ENCODE measurements at regions not wholly inside any gene's neighbourhood (a gene's known extent, or its start where the extent isn't known, plus 50 kb on each side); places are given as distances from the start of the nearest gene placed in this dataset.
A peak's percentile ranks its signal among the peaks of the same experiment; 100 is the strongest.

DNA sequence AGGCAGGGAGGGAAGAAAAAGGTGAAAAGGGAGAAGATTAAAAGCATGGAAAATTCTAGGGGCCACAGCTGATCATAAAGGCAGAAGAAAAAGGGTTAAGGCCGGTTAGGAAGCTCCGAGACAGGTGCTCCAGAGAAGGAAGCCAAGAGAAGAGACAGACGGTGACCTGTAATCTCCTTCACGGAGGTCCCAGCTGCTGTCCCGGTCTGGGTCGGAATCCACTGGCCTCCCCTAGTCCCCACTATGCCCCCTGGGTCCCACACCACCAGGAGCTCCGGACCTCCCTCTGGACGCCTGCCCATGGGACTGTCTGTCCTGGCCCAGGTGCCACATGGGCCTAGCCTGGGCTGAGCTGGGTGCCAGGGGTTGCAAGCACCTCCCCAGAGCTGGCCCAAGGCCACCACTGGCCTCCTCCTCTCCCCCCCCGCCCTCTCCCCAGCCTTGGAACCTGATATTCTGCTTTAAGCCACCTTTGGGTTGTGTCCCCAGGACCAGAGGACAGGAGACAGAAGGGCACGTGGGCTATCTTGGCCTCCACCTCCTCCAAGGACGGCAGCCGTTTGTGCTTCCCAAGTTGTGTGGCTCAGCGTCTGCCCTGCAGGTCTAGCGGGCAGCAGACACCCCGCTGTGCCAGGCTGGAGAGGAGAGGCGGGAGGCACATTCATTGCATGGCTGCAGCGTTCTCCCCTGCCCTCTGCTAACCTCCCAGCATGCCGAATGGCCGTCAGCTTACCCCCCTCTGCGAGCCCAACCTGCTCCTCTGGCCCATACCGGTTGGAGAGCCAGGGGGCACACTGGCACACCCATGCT lies 102.4 kb downstream of the ENGASE start:
- Histone ChIP-seq H3K27me3 (ENCODE audit: control insufficient read depth, insufficient read depth, low read length) (peaks cover 57% of the 10 kb centered on the region), H3K4me1 (ENCODE audit: control insufficient read depth, insufficient read depth, low read length) (no peaks in the 10 kb centered on the region), H3K36me3 (ENCODE audit: control insufficient read depth, insufficient read depth, low read length) (no peaks in the 10 kb centered on the region), H3K27ac (ENCODE audit: low read length) (no peak overlapping the region), H3K4me3 (ENCODE audit: low read length) (no peak overlapping the region), H3K9me3 (replicated peaks; ENCODE audit: control insufficient read depth, low read depth, low read length) (no peaks in the 10 kb centered on the region)
- no peak for DNase-seq
- WGBS (ENCODE audit: insufficient coverage) = 48% methylated on average over 17 of the region's 21 CpGs

DNA sequence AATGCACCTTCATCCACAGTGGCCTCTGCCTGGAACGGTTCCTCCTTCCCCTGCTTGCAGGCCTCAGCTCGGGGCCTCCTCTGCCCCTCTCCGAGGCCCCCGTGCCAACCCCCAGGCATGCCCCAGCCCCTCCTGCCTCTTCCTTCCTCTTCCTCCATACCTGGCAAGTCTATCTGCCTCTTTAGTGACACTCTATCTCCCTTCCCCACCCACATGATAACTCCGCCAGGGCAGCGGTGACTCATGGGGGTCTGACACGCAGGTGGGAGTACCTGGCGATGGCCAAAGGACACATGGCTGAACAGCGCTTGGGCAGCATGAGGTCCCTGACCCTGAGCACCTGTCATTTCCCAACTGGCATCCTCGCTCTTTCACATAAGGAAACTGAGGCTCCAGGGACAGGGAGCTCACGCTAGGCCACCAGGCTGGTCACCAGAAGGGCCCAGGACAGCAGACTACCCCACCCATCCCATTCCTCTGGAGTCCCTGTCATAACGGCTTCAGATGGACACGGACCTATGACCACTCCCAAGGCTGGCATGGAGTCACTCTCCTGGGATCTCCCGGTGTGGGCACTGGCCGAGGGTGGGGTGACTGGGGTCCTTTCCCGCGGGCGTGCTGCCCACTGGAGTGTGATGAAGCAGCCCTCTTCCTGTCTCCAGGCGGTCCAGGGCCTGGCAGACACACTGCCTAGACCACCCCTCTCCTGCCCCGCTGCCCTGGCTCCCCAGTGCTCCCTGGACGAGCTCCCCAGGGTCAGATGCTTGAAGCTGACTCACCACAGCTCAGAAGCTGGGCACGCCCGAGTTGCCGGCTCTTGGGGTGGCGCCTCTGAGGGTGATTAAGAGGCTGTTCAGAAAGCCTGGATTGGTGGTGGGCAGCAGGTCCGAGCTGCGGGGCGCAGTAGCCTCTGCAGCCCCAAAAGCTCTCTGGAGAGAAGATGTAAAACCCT lies 100.6 kb downstream of the ENGASE start:
- Histone ChIP-seq H3K27ac (ENCODE audit: low read length) (no peak overlapping the region), H3K27me3 (ENCODE audit: control insufficient read depth, insufficient read depth, low read length) (peaks cover 41% of the 10 kb centered on the region), H3K9me3 (replicated peaks; ENCODE audit: control insufficient read depth, low read depth, low read length) (no peaks in the 10 kb centered on the region), H3K4me3 (ENCODE audit: low read length) (no peak overlapping the region), H3K4me1 (ENCODE audit: control insufficient read depth, insufficient read depth, low read length) (no peaks in the 10 kb centered on the region), H3K36me3 (ENCODE audit: control insufficient read depth, insufficient read depth, low read length) (no peaks in the 10 kb centered on the region)
- 85% methylated on average over 24 of the region's 28 CpGs for WGBS (ENCODE audit: insufficient coverage)
- no peak for DNase-seq

DNA sequence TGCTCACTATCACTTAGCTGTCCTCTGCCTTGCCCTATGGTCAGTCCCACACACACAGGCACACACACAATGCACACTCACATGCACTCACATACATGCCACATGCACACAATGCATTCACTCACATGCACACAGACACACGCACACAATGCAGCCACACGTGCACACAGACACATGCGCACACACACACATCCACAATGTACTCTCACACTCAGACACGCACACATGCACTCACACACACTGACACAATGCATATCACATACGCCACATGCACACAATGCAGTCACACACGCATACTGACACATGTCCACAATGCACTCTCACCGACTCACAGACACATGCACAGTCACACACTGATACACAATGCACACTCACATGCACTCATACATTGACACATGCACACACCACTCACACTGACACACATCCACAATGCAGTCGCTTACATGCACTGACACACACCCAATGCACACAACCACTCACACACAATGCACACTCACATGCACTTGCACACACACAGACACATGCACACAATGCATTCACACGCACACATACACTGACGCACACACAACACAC lies 99.7 kb downstream of the ENGASE start:
- no peaks in the 10 kb centered on the region for H3K4me1 ChIP-seq (ENCODE audit: control insufficient read depth, insufficient read depth, low read length)
- DNase-seq = no peak
- H3K27ac ChIP-seq (ENCODE audit: low read length) = no peak overlapping the region
- H3K36me3 ChIP-seq (ENCODE audit: control insufficient read depth, insufficient read depth, low read length) = no peaks in the 10 kb centered on the region
- no peak overlapping the region for H3K4me3 ChIP-seq (ENCODE audit: low read length)
- no peaks in the 10 kb centered on the region for H3K9me3 ChIP-seq (replicated peaks; ENCODE audit: control insufficient read depth, low read depth, low read length)
- WGBS (ENCODE audit: insufficient coverage) = 93% methylated on average over 7 of the region's 10 CpGs
- peaks cover 37% of the 10 kb centered on the region for H3K27me3 ChIP-seq (ENCODE audit: control insufficient read depth, insufficient read depth, low read length)

DNA sequence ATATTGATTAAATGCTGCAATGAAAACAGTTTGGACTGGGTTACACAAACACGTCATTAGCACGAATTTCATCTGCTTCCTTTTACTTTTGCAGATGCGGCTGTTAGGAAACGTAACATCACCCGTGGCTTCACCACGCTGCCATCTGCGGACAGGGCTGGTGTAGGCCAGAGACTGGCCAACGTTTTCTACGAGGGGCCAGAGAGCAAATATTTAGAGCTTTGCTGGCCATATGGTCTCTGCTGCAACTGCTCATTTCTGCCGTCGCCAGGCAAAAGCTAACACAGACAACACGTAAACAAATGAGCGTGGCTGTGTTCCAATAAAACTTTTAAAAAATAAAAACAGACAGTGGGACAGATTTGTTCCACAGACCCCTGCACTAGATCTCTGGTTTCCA lies 96.6 kb downstream of the ENGASE start:
- H3K27me3 ChIP-seq (ENCODE audit: control insufficient read depth, insufficient read depth, low read length) = peaks cover 23% of the 10 kb centered on the region
- H3K9me3 ChIP-seq (replicated peaks; ENCODE audit: control insufficient read depth, low read depth, low read length) = no peaks in the 10 kb centered on the region
- no peak overlapping the region for H3K4me3 ChIP-seq (ENCODE audit: low read length)
- H3K36me3 ChIP-seq (ENCODE audit: control insufficient read depth, insufficient read depth, low read length) = no peaks in the 10 kb centered on the region
- no peaks in the 10 kb centered on the region for H3K4me1 ChIP-seq (ENCODE audit: control insufficient read depth, insufficient read depth, low read length)
- DNase-seq = peak; percentile 50
- WGBS (ENCODE audit: insufficient coverage) = 40% methylated on average over 13 of the region's 13 CpGs
- no peak overlapping the region for H3K27ac ChIP-seq (ENCODE audit: low read length)

DNA sequence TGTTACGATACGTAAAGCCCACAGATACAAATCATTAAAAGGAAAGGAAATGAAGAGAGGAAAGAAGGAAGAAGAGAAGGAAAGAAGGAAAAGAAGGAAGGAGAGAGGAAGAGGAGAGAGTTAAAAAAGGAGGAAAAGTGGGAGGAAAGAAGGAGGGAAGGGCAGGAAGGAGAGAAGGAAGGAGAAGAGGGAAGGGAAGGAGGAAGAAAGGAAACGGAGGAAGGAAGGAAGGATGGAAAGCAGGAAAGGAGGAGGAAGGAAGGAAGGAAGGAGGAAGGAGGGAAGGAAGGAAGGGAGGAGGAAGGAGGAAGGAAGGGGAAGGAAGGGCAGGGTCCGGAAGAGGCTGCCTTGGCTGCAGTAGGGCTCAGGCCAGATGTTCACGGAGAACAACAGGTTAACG lies 95.2 kb downstream of the ENGASE start:
- no peaks in the 10 kb centered on the region for H3K4me1 ChIP-seq (ENCODE audit: control insufficient read depth, insufficient read depth, low read length)
- H3K36me3 ChIP-seq (ENCODE audit: control insufficient read depth, insufficient read depth, low read length) = no peaks in the 10 kb centered on the region
- H3K27me3 ChIP-seq (ENCODE audit: control insufficient read depth, insufficient read depth, low read length) = peaks cover 25% of the 10 kb centered on the region
- WGBS (ENCODE audit: insufficient coverage) = 76% methylated on average over 4 of the region's 6 CpGs
- no peak overlapping the region for H3K4me3 ChIP-seq (ENCODE audit: low read length)
- no peak overlapping the region for H3K27ac ChIP-seq (ENCODE audit: low read length)
- H3K9me3 ChIP-seq (replicated peaks; ENCODE audit: control insufficient read depth, low read depth, low read length) = no peaks in the 10 kb centered on the region
- no peak for DNase-seq

DNA sequence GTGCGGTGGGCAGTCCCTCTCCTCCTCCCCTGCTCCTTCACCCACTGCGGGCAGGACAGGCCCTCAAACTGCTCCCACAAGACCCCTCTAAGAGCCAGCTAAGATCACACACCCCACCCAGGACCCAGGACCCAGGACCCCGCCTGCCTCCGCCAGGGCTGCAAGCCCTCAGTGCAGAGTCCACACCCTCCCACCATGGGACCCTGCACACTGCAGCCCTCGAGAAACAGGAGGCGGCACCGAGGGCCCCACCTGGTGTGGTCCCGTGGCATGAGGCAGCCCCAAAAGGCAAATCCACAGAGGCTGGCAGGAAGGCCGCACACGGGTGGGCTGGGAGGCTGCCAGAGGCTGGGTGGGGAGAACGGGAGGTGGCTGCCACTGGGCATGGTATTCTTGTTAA lies 94.7 kb downstream of the ENGASE start:
- H3K4me1 ChIP-seq (ENCODE audit: control insufficient read depth, insufficient read depth, low read length) = no peaks in the 10 kb centered on the region
- H3K27me3 ChIP-seq (ENCODE audit: control insufficient read depth, insufficient read depth, low read length) = peaks cover 25% of the 10 kb centered on the region
- H3K4me3 ChIP-seq (ENCODE audit: low read length) = no peak overlapping the region
- no peaks in the 10 kb centered on the region for H3K36me3 ChIP-seq (ENCODE audit: control insufficient read depth, insufficient read depth, low read length)
- WGBS (ENCODE audit: insufficient coverage) = 71% methylated on average over 10 of the region's 11 CpGs
- no peak overlapping the region for H3K27ac ChIP-seq (ENCODE audit: low read length)
- H3K9me3 ChIP-seq (replicated peaks; ENCODE audit: control insufficient read depth, low read depth, low read length) = no peaks in the 10 kb centered on the region
- no peak for DNase-seq

DNA sequence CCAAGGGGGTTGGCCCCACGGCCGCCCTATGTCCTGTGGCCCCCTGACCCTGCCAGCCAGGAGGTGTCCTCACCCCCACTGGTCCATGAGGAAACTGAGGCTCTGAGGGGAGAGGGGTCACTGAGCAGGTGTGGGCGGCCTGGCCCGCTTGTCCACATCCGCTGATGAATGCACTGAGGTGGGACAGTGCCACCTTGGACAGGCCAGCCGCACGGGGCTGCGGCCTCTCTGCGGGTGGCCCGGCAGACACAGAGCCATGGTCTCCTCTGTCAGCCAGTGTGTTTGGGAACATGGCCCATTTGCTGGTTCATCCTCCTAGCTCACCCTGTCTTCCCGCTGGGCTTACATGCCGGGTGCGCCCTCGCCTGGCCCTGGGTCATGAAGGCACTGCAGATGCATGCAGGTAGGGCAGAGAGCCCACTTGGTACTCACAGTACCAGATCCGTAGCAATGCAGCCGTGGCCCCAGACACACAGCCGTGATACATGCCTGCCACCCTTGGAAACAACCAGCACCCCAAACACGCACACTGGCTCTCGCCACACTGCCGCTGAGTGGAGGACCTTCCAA lies 93.9 kb downstream of the ENGASE start:
- no peaks in the 10 kb centered on the region for H3K36me3 ChIP-seq (ENCODE audit: control insufficient read depth, insufficient read depth, low read length)
- no peak overlapping the region for H3K27ac ChIP-seq (ENCODE audit: low read length)
- no peak overlapping the region for H3K4me3 ChIP-seq (ENCODE audit: low read length)
- H3K9me3 ChIP-seq (replicated peaks; ENCODE audit: control insufficient read depth, low read depth, low read length) = no peaks in the 10 kb centered on the region
- WGBS (ENCODE audit: insufficient coverage) = 88% methylated on average over 13 of the region's 20 CpGs
- no peaks in the 10 kb centered on the region for H3K4me1 ChIP-seq (ENCODE audit: control insufficient read depth, insufficient read depth, low read length)
- peaks cover 27% of the 10 kb centered on the region for H3K27me3 ChIP-seq (ENCODE audit: control insufficient read depth, insufficient read depth, low read length)
- DNase-seq = no peak

DNA sequence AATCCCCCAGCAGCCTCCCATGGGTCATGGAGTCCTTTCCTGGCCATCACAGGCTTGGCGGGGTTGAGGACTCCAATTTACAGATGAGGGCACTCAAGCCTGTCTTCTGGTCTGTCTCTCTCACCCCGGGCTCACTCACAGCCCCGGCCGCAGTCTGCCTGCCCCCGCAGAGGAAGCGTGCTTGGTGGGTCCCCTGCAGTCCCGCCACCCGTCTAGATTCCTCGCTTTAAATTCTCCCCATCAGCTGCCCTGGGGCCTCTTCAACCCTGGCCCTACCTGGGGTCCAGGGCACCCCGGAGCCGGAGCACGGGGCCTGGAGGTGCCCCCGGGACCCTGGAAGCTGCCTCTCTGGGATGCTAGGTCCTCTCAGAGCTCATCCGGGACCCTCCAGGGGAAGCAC lies 92.9 kb downstream of the ENGASE start:
- no peaks in the 10 kb centered on the region for H3K36me3 ChIP-seq (ENCODE audit: control insufficient read depth, insufficient read depth, low read length)
- 73% methylated on average over 13 of the region's 14 CpGs for WGBS (ENCODE audit: insufficient coverage)
- no peak overlapping the region for H3K4me3 ChIP-seq (ENCODE audit: low read length)
- no peak overlapping the region for H3K27ac ChIP-seq (ENCODE audit: low read length)
- H3K4me1 ChIP-seq (ENCODE audit: control insufficient read depth, insufficient read depth, low read length) = no peaks in the 10 kb centered on the region
- peaks cover 28% of the 10 kb centered on the region for H3K27me3 ChIP-seq (ENCODE audit: control insufficient read depth, insufficient read depth, low read length)
- no peak for DNase-seq
- H3K9me3 ChIP-seq (replicated peaks; ENCODE audit: control insufficient read depth, low read depth, low read length) = no peaks in the 10 kb centered on the region

DNA sequence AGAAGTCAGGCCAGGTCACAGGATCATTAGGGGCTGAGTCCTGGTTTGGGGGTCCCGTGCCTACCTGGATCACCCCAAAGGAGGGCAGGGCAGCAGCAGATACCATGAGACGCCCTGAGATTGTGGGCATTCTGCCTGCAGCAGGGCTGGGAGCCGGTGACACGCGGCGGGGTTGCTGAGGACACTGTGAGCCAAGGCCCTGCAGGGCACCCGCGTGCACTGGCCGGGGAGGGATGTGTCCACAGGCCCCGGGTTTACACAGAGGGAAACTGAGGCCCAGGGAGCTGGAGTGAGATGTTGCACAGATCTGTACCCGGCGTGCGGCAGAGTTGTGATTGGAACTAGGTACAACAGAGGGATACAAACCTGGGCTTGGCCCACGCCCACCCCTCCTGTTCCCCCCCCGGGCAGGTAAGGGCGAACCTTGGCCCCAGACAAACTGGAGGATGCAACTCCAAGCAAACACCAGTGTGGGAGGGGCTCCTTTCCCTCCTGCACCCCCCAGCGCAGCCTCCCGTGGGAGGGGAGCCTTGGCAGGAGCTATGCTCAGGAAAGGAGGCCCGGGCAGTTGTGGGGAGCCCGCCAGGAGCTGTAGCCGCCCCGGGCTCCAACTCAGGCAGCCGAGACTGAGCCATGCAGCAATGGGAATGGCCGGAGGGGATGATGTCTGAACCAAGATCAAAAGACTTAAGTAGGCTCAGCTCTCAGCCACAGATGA lies 91.3 kb downstream of the ENGASE start:
- Histone ChIP-seq H3K4me3 (ENCODE audit: low read length) (no peak overlapping the region), H3K27me3 (ENCODE audit: control insufficient read depth, insufficient read depth, low read length) (peaks cover 24% of the 10 kb centered on the region), H3K4me1 (ENCODE audit: control insufficient read depth, insufficient read depth, low read length) (no peaks in the 10 kb centered on the region), H3K36me3 (ENCODE audit: control insufficient read depth, insufficient read depth, low read length) (no peaks in the 10 kb centered on the region), H3K9me3 (replicated peaks; ENCODE audit: control insufficient read depth, low read depth, low read length) (no peaks in the 10 kb centered on the region), H3K27ac (ENCODE audit: low read length) (no peak overlapping the region)
- DNase-seq = no peak
- 67% methylated on average over 21 of the region's 24 CpGs for WGBS (ENCODE audit: insufficient coverage)

Data from muscle of leg (tissue), 3 donors.